ENCODE measurements at regions not wholly inside any gene's neighbourhood (a gene's known extent, or its start where the extent isn't known, plus 50 kb on each side); places are given as distances from the start of the nearest gene placed in this dataset.

- Mint-ChIP-seq H3K36me3 (ENCODE audit: insufficient read depth, unreplicated experiment) (no peaks in the 10 kb centered on the region), H3K4me1 (ENCODE audit: low read depth, unreplicated experiment) (no peaks in the 10 kb centered on the region), H3K27me3 (ENCODE audit: unreplicated experiment) (peaks cover 12% of the 10 kb centered on the region), H3K4me3 (ENCODE audit: low read depth, unreplicated experiment) (no peak overlapping the region), H3K27ac (ENCODE audit: unreplicated experiment) (no peak overlapping the region), H3K9me3 (ENCODE audit: low read depth, unreplicated experiment) (no peaks in the 10 kb centered on the region)
- CTCF ChIA-PET = no interaction called here
- intact Hi-C loops (cut with micrococcal nuclease; ENCODE audit: unreplicated experiment) = no loop called here
- DNase-seq = no peak
- TF ChIP-seq CTCF (IDR thresholded peaks at IDR 0.05; ENCODE audit: unreplicated experiment) = no peak
- BruUV-seq (replicated peaks) = no TSS peak
These were observed 76.9 kb upstream of the YWHAQ start for GRCh38 chr2:9707611-9708160.

GRCh38 chr2:9708683-9709538, 78.1 kb upstream of the YWHAQ start:
- no peak for TF ChIP-seq CTCF (IDR thresholded peaks at IDR 0.05; ENCODE audit: unreplicated experiment)
- Mint-ChIP-seq H3K27me3 (ENCODE audit: unreplicated experiment) (peaks cover 12% of the 10 kb centered on the region), H3K36me3 (ENCODE audit: insufficient read depth, unreplicated experiment) (no peaks in the 10 kb centered on the region), H3K4me3 (ENCODE audit: low read depth, unreplicated experiment) (no peak overlapping the region), H3K9me3 (ENCODE audit: low read depth, unreplicated experiment) (no peaks in the 10 kb centered on the region), H3K27ac (ENCODE audit: unreplicated experiment) (no peak overlapping the region), H3K4me1 (ENCODE audit: low read depth, unreplicated experiment) (no peaks in the 10 kb centered on the region)
- no TSS peak for BruUV-seq (replicated peaks)
- intact Hi-C loops (cut with micrococcal nuclease; ENCODE audit: unreplicated experiment) = no loop called here
- DNase-seq = no peak
- CTCF ChIA-PET = no interaction called here

GRCh38 chr2:9709539-9710285, 78.9 kb upstream of the YWHAQ start:
- H3K9me3 Mint-ChIP-seq (ENCODE audit: low read depth, unreplicated experiment) = no peaks in the 10 kb centered on the region
- no peak for TF ChIP-seq CTCF (IDR thresholded peaks at IDR 0.05; ENCODE audit: unreplicated experiment)
- intact Hi-C loops (cut with micrococcal nuclease; ENCODE audit: unreplicated experiment) = no loop called here
- H3K4me3 Mint-ChIP-seq (ENCODE audit: low read depth, unreplicated experiment) = no peak overlapping the region
- H3K36me3 Mint-ChIP-seq (ENCODE audit: insufficient read depth, unreplicated experiment) = no peaks in the 10 kb centered on the region
- peaks cover 12% of the 10 kb centered on the region for H3K27me3 Mint-ChIP-seq (ENCODE audit: unreplicated experiment)
- no TSS peak for BruUV-seq (replicated peaks)
- CTCF ChIA-PET = interaction anchor here (0.7 kb wide), 1 partner anchor 42 kb away, joined by 3 read pairs; no protein-coding TSS in a partner anchor
- no peaks in the 10 kb centered on the region for H3K4me1 Mint-ChIP-seq (ENCODE audit: low read depth, unreplicated experiment)
- DNase-seq = no peak
- no peak overlapping the region for H3K27ac Mint-ChIP-seq (ENCODE audit: unreplicated experiment)

GRCh38 chr2:9710311-9710710, 79.5 kb upstream of the YWHAQ start:
- DNase-seq = no peak
- no TSS peak for BruUV-seq (replicated peaks)
- intact Hi-C loops (cut with micrococcal nuclease; ENCODE audit: unreplicated experiment) = no loop called here
- no peak for TF ChIP-seq CTCF (IDR thresholded peaks at IDR 0.05; ENCODE audit: unreplicated experiment)
- Mint-ChIP-seq H3K9me3 (ENCODE audit: low read depth, unreplicated experiment) (no peaks in the 10 kb centered on the region), H3K27me3 (ENCODE audit: unreplicated experiment) (peaks cover 12% of the 10 kb centered on the region), H3K4me1 (ENCODE audit: low read depth, unreplicated experiment) (no peaks in the 10 kb centered on the region), H3K4me3 (ENCODE audit: low read depth, unreplicated experiment) (no peak overlapping the region), H3K36me3 (ENCODE audit: insufficient read depth, unreplicated experiment) (no peaks in the 10 kb centered on the region), H3K27ac (ENCODE audit: unreplicated experiment) (no peak overlapping the region)
- CTCF ChIA-PET = interaction anchor here (0.7 kb wide), 1 partner anchor 43 kb away, joined by 3 read pairs; no protein-coding TSS in a partner anchor

All from Calu3 (cell line).